ENCODE measurements at regions not wholly inside any gene's neighbourhood (a gene's known extent, or its start where the extent isn't known, plus 50 kb on each side); places are given as distances from the start of the nearest gene placed in this dataset.

GRCh38 chr16:65875381-65876055, 491.0 kb upstream of the CDH5 start:
- DNase-seq, result no peak

DNA sequence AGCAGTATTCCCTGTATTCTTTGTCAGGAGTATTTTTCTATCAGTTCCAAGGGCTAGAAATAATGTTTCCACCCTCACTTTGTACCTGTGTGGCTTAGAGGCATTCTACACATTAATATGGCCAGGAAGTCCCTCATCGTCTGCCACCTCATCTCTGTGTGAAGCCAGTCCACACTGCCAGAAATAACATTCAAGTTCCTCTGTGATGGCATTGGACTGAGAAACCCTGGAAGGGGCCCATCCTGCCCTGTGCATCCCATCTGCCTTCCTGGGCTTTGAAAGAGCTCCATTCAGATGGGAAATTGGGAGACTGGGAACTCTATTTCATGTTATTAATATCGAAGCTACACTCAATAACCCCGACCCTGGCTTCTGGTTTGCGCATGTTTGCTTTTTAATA, 497.2 kb upstream of the CDH5 start:
- no peak for DNase-seq

GRCh38 chr16:65867276-65867960, 499.1 kb upstream of the CDH5 start:
- DNase-seq, result no peak

- no peak for DNase-seq
Observed at GRCh38 chr16:65863236-65863635, 503.3 kb upstream of the CDH5 start.

DNA sequence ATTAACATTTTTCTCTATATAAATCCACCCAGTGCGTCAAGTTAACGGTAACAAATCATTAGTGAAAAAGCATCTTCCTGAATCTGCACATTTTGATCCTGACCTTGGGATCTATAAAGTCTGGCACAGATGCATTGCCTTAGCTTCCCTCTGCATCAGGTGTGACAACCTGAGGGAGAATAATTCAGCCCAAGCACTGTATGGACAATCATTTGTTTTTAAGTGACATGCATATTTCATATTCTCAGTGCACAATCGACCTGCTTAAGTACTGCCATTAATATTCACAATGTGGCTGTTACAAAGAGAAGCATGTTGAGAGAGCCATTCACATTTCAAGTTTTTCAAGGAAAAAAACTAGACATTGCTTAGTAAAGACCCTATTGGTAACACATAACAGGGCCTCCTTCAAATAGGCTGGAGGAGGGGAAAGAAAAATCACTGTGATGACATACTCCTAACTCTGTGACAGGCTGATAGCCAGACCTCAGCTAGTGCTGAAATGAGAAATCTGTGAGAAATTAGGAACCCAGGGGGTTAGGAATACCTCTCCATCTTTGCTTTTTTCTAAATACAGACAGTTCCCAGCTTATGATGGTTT, 505.3 kb upstream of the CDH5 start:
- DNase-seq, result no peak

GRCh38 chr16:65855171-65856145, 511.0 kb upstream of the CDH5 start:
- no peak for DNase-seq

- no peak for DNase-seq
Observed at GRCh38 chr16:65846210-65846602, 520.3 kb upstream of the CDH5 start.

DNA sequence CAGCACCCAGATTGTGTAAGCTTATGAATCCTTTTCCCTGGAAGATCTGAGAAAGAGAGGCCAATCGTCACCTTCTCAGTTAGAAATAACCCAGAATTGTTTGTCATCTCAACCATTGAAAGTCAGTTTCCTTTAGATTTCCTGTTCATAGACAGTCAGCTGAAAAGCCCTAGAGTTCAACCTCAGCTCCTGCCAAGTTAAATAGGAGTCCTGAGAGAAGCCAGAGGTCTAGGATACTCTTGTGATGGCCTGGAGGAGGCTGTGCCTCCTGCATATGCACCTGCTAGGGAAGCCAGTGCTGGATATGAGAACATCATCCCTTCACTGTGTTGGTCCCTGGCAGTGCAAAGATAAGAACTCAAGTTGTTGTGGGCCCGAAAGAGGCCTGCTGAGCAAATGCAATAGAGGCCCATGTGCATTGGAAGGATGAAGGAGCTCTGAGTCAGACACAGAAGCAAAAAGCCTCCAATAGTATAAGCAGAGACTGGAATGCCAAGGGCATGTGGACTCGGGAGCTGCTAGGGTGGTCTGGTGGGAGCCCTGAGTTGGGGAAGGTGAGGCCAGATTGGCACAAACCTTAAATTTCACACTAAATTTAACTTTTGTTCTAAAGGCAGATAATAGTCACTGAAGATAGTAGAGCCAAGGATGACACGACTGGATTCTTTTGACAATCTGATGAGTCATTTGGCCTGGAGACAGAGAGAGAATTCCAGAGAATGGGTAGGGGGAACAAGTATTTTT, 520.9 kb upstream of the CDH5 start:
- DNase-seq, result no peak

- no peak for DNase-seq
Observed at GRCh38 chr16:65843941-65844340, 522.5 kb upstream of the CDH5 start.

- no peak for DNase-seq
Observed at GRCh38 chr16:65842067-65842466, 524.4 kb upstream of the CDH5 start.

- no peak for DNase-seq
Observed at GRCh38 chr16:65838001-65838400, 528.5 kb upstream of the CDH5 start.

GRCh38 chr16:65837464-65837863, 529.0 kb upstream of the CDH5 start:
- DNase-seq, result no peak

DNA sequence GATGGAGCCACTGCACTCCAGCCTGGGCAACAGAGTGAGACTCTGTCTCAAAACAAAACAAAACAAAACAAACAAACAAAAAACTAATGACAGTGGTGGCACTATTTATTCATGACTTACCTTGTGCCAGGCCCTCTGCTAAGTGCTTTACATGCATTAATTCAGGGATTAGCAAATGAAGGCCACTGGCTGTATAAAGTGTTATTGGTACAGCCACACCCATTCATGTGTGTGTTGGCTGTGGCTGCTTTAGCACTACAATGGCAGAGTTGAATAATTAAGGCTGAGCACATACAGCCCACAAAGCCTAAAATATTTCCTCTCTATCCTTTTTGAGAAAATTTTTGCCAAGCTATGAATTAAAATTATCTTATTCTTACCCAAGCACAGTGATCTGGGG, 531.8 kb upstream of the CDH5 start:
- DNase-seq, result no peak

- DNase-seq, result no peak
Observed at GRCh38 chr16:65833171-65833871, 533.2 kb upstream of the CDH5 start.

DNA sequence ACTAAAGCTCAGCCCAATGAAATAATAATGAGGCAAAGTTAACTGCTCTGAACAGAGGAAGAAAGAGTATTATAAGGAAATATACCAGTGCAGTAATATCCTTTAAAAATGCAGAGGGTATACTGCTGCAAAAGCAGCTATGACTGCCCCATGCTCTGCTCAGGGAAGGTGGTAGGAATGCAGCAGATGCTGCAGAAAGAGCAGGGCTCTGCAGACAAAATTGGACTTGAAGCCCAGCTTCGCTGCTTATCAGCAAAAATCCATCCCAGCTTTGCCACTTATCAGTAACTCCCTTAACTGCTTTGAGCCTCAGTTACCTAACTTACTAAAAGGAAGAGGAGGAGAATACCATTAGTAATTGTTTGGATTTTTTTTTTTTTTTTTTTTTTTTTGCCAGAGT, 533.8 kb upstream of the CDH5 start:
- DNase-seq, result no peak

DNA sequence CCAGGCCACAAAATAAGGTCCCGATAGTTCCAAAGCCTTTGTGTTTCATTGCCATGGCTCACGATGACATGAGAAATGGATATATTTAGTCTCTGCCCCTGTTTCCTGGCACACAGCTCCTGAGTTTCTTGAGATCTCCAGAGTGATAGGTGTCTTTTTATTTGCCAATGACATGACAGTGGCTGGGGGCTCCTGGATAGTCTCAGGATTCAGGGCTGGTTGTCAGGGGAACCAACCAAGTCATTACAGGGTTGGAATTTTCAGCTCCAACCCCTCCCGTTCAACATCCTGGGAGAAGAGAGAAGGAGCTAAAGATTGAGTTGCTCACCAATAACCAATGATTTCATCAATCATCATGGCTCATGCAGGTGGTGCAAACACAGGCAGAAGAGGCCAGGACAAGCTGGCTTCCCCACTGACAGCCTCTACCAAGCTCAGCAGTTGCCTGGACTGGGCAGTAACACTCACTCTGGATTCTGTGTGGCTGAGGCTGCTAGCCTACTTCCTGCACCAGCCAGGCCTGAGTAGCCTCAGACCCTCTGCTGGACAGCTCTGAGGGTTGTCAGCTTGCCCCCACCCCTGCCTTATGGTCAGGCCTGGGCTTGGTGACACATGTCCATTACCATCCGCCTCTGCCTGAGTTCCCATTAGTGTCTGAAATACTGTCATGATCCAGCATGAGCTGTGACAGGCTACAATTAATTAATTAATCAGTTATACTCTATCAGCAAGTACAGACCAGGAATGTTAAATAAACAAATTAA, 534.4 kb upstream of the CDH5 start:
- no peak for DNase-seq

- no peak for DNase-seq
Observed at GRCh38 chr16:65829076-65829475, 537.4 kb upstream of the CDH5 start.

DNA sequence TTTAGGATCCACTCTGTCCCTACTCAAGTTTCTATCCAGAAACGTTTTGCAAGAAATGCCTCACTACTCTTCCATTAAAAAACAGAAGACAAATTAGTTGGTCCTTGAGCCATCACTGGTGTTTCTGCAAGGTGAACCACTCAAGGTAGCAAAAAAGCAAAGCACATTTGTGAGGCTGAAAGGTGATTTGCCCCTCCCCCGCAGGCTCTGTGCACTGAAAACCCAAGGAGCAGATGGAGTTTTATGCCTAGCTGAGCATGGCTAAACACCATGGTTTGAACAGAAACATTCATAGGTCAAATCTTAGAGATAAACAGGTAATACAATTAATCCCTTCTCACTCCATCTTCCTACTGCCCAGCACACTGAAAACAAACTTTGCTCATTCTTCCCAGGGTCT, 538.2 kb upstream of the CDH5 start:
- no peak for DNase-seq

DNA sequence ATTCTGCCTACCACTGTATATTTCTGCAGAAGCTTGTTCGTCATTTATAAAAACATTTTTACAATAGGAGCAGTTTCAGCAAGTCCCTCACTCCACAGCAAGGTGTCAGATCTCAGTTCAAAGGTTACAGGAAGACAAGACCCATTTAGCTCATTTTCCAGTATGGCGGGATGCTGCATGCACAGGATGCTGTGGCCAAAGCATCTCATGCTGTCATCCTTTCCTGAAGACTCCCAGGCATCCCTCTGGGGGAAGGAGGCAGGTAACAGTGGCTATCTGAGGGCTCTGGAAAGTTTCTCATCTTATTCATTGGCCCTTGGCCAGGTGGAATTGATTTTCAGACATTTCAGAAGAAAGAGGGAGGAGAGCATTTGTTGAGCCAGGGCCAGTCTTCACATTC, 539.3 kb upstream of the CDH5 start:
- DNase-seq, result no peak

GRCh38 chr16:65825191-65825856, 541.2 kb upstream of the CDH5 start:
- no peak for DNase-seq

DNA sequence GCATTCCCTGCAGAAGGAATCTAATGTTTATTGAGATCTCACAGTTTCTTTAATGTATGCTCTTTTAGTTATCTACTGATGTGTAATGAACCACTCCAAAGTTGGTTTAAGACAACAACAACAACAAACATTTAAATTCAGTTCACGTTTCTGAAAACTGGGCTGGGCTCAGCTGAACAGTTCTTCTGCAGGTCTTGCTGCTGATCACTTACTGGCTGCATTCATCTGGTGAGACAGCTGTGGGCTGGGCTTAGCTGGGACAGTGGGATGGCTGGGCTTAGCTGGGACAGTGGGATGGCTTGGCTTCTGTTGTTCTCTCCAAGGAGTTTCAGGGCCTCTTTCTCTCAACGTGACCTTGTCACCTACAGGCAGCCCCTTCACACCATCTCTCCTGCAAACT, 544.3 kb upstream of the CDH5 start:
- DNase-seq, result no peak
